ENCODE measurements at regions not wholly inside any gene's neighbourhood (a gene's known extent, or its start where the extent isn't known, plus 50 kb on each side); places are given as distances from the start of the nearest gene placed in this dataset.

DNA sequence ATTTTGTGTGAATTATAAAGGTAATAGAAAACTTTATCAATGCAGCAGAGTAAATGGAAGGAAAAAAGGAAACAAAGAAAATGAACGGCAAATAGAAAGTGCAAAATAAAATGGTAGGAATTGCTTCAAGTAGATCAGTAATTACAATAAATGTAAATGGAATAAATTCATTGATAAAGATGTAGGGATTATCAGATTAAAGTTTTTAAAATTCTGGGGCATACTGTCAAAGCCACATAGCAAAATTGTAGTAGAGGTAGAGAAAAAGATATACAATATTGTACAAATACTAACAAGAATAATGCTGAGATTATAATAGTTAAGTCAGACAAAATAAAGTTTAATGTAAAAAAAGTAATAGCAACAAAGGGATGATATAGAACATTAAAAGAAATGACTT, 94.7 kb downstream of the SMIM20 start:
- TF ChIP-seq, protein P1, sequence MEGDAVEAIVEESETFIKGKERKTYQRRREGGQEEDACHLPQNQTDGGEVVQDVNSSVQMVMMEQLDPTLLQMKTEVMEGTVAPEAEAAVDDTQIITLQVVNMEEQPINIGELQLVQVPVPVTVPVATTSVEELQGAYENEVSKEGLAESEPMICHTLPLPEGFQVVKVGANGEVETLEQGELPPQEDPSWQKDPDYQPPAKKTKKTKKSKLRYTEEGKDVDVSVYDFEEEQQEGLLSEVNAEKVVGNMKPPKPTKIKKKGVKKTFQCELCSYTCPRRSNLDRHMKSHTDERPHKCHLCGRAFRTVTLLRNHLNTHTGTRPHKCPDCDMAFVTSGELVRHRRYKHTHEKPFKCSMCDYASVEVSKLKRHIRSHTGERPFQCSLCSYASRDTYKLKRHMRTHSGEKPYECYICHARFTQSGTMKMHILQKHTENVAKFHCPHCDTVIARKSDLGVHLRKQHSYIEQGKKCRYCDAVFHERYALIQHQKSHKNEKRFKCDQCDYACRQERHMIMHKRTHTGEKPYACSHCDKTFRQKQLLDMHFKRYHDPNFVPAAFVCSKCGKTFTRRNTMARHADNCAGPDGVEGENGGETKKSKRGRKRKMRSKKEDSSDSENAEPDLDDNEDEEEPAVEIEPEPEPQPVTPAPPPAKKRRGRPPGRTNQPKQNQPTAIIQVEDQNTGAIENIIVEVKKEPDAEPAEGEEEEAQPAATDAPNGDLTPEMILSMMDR (IDR thresholded peaks at IDR 0.05), result no peak
- no peak for TF ChIP-seq EZH2 (IDR thresholded peaks at IDR 0.05; ENCODE audit: borderline replicate concordance, insufficient read depth, low read depth, low read length, poor library complexity, severe bottlenecking)
- H3K4me2 ChIP-seq (replicated peaks; ENCODE audit: low read depth, low read length, poor library complexity, severe bottlenecking), result no peak overlapping the region
- DNase-seq, result no peak
- Mint-ChIP-seq H3K4me3 (no peak overlapping the region), H3K9me3 (ENCODE audit: insufficient read depth) (peaks cover 12% of the 10 kb centered on the region), H3K4me1 (no peaks in the 10 kb centered on the region), H3K27ac (no peak overlapping the region), H3K27me3 (peaks cover 25% of the 10 kb centered on the region)
- ATAC-seq (ENCODE audit: low read depth), result no peak
- ChIA-PET POLR2A (no interaction called here), CTCF (interaction anchor here (0.7 kb wide), 1 partner anchor 116 kb away, joined by 3 read pairs; no protein-coding TSS in a partner anchor)
- no peak overlapping the region for H3K9ac ChIP-seq (ENCODE audit: low read length)
- intact Hi-C loops (cut with micrococcal nuclease), result no loop called here
- no peak overlapping the region for H3K27ac ChIP-seq (ENCODE audit: low read length in 2 of 2)
- no peaks in the 10 kb centered on the region for H3K27me3 ChIP-seq (replicated peaks in 1 of 4; ENCODE audit: control extremely low read depth in 1 of 4, control insufficient read depth in 3 of 4, insufficient read depth in 4 of 4, low read length in 3 of 4)
- no peaks in the 10 kb centered on the region for H3K4me1 ChIP-seq (ENCODE audit: control insufficient read depth in 2 of 2, insufficient read depth in 2 of 2, low read length in 2 of 2)
- no peak overlapping the region for H2AFZ ChIP-seq (ENCODE audit: insufficient read depth, low read depth, low read length, poor library complexity, severe bottlenecking)
- no CpG with 5 or more reads among the region's 1 CpG for WGBS (ENCODE audit: insufficient coverage)
- no peaks in the 10 kb centered on the region for H3K79me2 ChIP-seq (ENCODE audit: control insufficient read depth, insufficient read depth, low read length)
- no peaks in the 10 kb centered on the region for H4K20me1 ChIP-seq (ENCODE audit: control insufficient read depth, insufficient read depth, low read length, poor library complexity, severe bottlenecking)
- H3K9me3 ChIP-seq (ENCODE audit: control extremely low read depth in 1 of 3, control insufficient read depth in 2 of 3, insufficient read depth in 1 of 3, low read length in 2 of 3), result peaks cover 5 to 8% (median 7%) of the 10 kb centered on the region in 3 donors
- H3K36me3 ChIP-seq (replicated peaks in 1 of 2; ENCODE audit: control extremely low read depth in 1 of 2, control insufficient read depth in 1 of 2, extremely low read depth in 1 of 2, insufficient read depth in 2 of 2, low read length in 1 of 2), result no peaks in the 10 kb centered on the region
- no peak overlapping the region for H3K4me3 ChIP-seq (ENCODE audit: control extremely low read depth in 1 of 5, extremely low read depth in 1 of 5, insufficient read depth in 1 of 5, low read depth in 2 of 5, low read length in 4 of 5)

DNA sequence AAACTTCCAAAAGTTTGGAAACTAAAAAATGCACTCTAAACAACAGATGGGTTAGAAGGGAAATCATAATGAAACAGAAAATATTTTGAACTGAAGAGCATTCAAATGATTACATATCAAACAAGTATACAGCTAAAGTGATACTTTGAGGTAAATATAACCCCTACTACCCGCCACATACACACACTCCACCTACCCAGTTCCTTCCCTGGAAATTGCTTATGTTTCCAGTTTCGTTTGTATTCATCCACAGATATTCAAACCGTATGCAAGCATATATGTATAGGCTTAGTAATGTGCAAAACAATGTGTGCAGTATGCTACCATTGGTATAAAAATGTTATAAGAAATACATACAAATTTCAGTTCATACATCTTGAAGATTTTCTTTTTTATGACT, 95.5 kb downstream of the SMIM20 start:
- DNase-seq (no peak), ATAC-seq (ENCODE audit: low read depth) (no peak)
- Mint-ChIP-seq H3K27ac (no peak overlapping the region), H3K4me1 (no peaks in the 10 kb centered on the region), H3K4me3 (no peak overlapping the region), H3K27me3 (peaks cover 32% of the 10 kb centered on the region), H3K9me3 (ENCODE audit: insufficient read depth) (peaks cover 12% of the 10 kb centered on the region)
- POLR2A ChIA-PET, result no interaction called here
- no peak overlapping the region for H3K27ac ChIP-seq (ENCODE audit: low read length in 2 of 2)
- CTCF ChIA-PET, result no interaction called here
- H3K4me1 ChIP-seq (ENCODE audit: control insufficient read depth in 2 of 2, insufficient read depth in 2 of 2, low read length in 2 of 2), result no peaks in the 10 kb centered on the region
- no peaks in the 10 kb centered on the region for H3K36me3 ChIP-seq (replicated peaks in 1 of 2; ENCODE audit: control extremely low read depth in 1 of 2, control insufficient read depth in 1 of 2, extremely low read depth in 1 of 2, insufficient read depth in 2 of 2, low read length in 1 of 2)
- intact Hi-C loops (cut with micrococcal nuclease), result no loop called here
- no peak for TF ChIP-seq EZH2 (IDR thresholded peaks at IDR 0.05; ENCODE audit: borderline replicate concordance, insufficient read depth, low read depth, low read length, poor library complexity, severe bottlenecking)
- TF ChIP-seq, protein P1 (IDR thresholded peaks at IDR 0.05), result no peak
- peaks cover 5 to 8% (median 7%) of the 10 kb centered on the region in 3 donors for H3K9me3 ChIP-seq (ENCODE audit: control extremely low read depth in 1 of 3, control insufficient read depth in 2 of 3, insufficient read depth in 1 of 3, low read length in 2 of 3)
- H2AFZ ChIP-seq (ENCODE audit: insufficient read depth, low read depth, low read length, poor library complexity, severe bottlenecking), result no peak overlapping the region
- no peak overlapping the region for H3K9ac ChIP-seq (ENCODE audit: low read length)
- no peak overlapping the region for H3K4me2 ChIP-seq (replicated peaks; ENCODE audit: low read depth, low read length, poor library complexity, severe bottlenecking)
- H3K4me3 ChIP-seq (ENCODE audit: control extremely low read depth in 1 of 5, extremely low read depth in 1 of 5, insufficient read depth in 1 of 5, low read depth in 2 of 5, low read length in 4 of 5), result no peak overlapping the region
- no peaks in the 10 kb centered on the region for H3K79me2 ChIP-seq (ENCODE audit: control insufficient read depth, insufficient read depth, low read length)
- no peaks in the 10 kb centered on the region for H3K27me3 ChIP-seq (replicated peaks in 1 of 4; ENCODE audit: control extremely low read depth in 1 of 4, control insufficient read depth in 3 of 4, insufficient read depth in 4 of 4, low read length in 3 of 4)
- no CpG with 5 or more reads among the region's 3 CpGs for WGBS (ENCODE audit: insufficient coverage)
- no peaks in the 10 kb centered on the region for H4K20me1 ChIP-seq (ENCODE audit: control insufficient read depth, insufficient read depth, low read length, poor library complexity, severe bottlenecking)
